C4-2B (cell line): ENCODE measurements at regions not wholly inside any gene's neighbourhood (a gene's known extent, or its start where the extent isn't known, plus 50 kb on each side); places are given as distances from the start of the nearest gene placed in this dataset.

ENCODE experiments used
- CTCF ChIP-seq: fragments of 450-650 bp; conservative IDR thresholded peaks from 2 replicates; pipeline ENCODE4 v1.5.1; 2017; ENCODE audit warnings: mild to moderate bottlenecking
- ZFX ChIP-seq: fragments of 450-650 bp; IDR thresholded peaks from 2 replicates; pipeline ENCODE4 v1.6.1; 2017

GRCh38 chr13:74450525-74450845 lies 316.3 kb upstream of the KLF12 start:
- no peak for TF ChIP-seq CTCF
- TF ChIP-seq ZFX: no peak
